Globus pallidus (tissue), 1 donor: ENCODE measurements at regions not wholly inside any gene's neighbourhood (a gene's known extent, or its start where the extent isn't known, plus 50 kb on each side); places are given as distances from the start of the nearest gene placed in this dataset.

Source experiments
- DNase-seq: peaks from one replicate; pipeline ENCODE4 v3.0.0-alpha.2; 2015; ENCODE audit warnings: low spot score

DNA sequence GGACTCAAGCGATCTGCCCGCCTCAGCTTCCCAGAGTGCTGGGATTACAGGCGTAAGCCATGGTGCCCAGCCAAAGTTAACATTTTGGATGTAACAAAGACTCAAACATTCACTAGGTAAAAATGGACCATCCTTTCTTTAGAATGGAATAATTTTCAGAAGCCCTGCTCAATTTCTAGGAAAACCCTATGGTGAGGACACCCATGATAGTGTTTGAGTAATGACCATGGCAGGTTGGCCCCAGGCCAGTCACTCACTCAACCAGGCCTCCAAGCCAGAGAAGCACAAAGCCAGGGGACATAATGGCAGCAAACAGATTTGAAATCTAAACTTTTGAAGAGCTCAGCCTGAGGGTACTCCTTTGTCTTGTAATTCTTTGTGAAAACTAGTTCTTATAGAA lies 59.9 kb upstream of the GPR6 start:
- no peak for DNase-seq

DNA sequence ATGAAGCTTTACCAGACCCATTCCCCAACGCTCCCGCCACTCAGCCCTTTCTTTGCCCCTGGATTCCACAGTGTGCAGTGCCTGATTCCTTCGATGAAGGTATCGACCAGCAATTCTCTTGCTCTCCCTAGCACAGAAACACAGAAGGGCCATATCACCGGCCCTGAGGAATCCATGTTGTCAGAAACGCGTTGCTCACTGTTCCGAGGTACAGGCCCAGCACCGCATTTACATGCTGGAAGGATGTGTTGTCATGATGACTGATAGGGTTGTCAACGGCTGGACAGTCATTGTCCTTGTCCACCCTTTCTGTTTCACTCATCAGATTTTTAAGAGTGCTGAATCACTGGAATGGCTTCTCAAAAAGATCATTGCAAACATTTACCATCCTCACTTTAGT lies 57.2 kb upstream of the GPR6 start:
- DNase-seq = no peak

DNA sequence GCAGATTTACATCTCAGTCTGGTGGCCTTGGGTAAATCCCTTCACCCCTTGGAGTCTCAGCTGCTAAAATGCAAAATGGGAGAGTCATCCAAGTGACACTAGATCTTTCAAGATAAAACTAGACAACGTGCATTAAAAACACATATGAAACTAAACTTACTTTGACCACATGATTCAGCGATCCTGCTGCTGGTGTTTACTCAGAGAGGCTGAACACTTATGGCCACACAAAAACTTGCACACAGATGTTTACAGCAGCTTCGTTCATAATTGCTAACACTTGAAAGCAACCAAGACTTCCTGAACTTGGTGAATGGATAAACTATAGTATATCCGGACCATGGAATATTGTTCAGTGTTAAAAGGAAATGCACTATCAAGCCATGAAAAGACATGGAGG lies 55.3 kb upstream of the GPR6 start:
- no peak for DNase-seq

DNA sequence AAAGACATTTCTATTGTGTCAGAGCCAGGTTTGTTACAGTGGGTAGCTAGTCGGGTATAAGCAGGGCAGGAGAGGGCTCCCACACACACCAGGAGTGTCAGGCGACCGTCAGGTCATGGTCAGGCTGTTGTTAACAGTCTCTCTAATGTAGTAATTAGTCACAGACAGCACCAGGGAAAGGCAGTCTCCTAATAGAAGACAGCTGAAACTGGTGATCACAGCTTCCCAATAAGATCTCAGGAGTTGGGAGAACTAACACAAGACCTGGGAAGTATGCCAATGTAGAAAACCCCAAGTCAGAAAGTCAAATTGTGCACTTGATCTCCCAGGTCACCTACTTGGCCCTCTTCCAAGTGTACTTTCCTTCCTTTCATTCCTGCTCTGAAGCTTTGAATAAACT lies 53.0 kb upstream of the GPR6 start:
- DNase-seq = no peak

DNA sequence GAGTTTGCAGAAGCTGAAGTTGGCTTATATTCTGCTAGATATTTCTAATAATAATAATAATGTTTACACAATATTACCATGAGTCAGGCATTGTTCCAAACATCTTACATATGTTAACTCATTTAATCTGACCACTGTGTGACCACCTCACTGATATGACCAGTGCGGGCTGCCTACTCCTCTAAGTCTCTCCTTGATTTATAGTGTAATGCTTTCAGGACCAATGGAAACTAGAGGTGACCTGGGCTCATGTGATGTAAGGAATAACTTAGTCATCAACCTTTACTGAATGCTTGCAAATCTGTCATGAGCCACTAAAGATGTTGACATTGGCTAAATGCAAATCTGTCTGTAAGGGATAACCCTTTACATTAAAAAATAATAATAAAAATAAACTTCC lies 51.1 kb upstream of the GPR6 start:
- no peak for DNase-seq
